Glutamatergic neuron (in vitro differentiated cells): ENCODE measurements at regions not wholly inside any gene's neighbourhood (a gene's known extent, or its start where the extent isn't known, plus 50 kb on each side); places are given as distances from the start of the nearest gene placed in this dataset.

Experiments
- DNase-seq: peaks from one replicate; pipeline ENCODE4 v3.0.0; 2022
- H3K27ac Mint-ChIP-seq: one replicate; pipeline ENCODE4 v1.8.0; 2020; ENCODE audit warnings: mild to moderate bottlenecking, mixed read lengths, inconsistent platforms; ENCODE audit not compliant: unreplicated experiment
- H3K27me3 Mint-ChIP-seq: one replicate; pipeline ENCODE4 v1.8.0; 2020; ENCODE audit warnings: mild to moderate bottlenecking, moderate library complexity, mixed read lengths, inconsistent platforms; ENCODE audit not compliant: unreplicated experiment
- H3K36me3 Mint-ChIP-seq: one replicate; pipeline ENCODE4 v1.8.0; 2020; ENCODE audit warnings: mild to moderate bottlenecking, mixed read lengths, inconsistent platforms; ENCODE audit not compliant: unreplicated experiment
- H3K4me1 Mint-ChIP-seq: one replicate; pipeline ENCODE4 v1.8.0; 2020; ENCODE audit warnings: mild to moderate bottlenecking, low read depth, mixed read lengths, inconsistent platforms; ENCODE audit not compliant: unreplicated experiment
- H3K4me3 Mint-ChIP-seq: one replicate; pipeline ENCODE4 v1.8.0; 2020; ENCODE audit warnings: mild to moderate bottlenecking, mixed read lengths, inconsistent platforms; ENCODE audit not compliant: unreplicated experiment
- H3K9me3 Mint-ChIP-seq: one replicate; pipeline ENCODE4 v1.8.0; 2020; ENCODE audit warnings: mild to moderate bottlenecking, moderate library complexity, mixed read lengths, inconsistent platforms; ENCODE audit not compliant: unreplicated experiment
- CTCF ChIP-seq: fragments of 200-600 bp; sonication (generic); IDR thresholded peaks from one replicate; pipeline ENCODE4 v1.5.0; 2021; ENCODE audit not compliant: partially characterized antibody, unreplicated experiment

- no peak overlapping the region for H3K27ac Mint-ChIP-seq
- H3K27me3 Mint-ChIP-seq = no peaks in the 10 kb centered on the region
- DNase-seq = no peak
- no peak for TF ChIP-seq CTCF
- no peaks in the 10 kb centered on the region for H3K9me3 Mint-ChIP-seq
- peaks cover 7% of the 10 kb centered on the region for H3K4me1 Mint-ChIP-seq
- no peak overlapping the region for H3K4me3 Mint-ChIP-seq
- no peaks in the 10 kb centered on the region for H3K36me3 Mint-ChIP-seq
Observed at GRCh38 chr5:110338341-110339083, 388.0 kb downstream of the TMEM232 start.

- TF ChIP-seq CTCF = no peak
- no peak overlapping the region for H3K4me3 Mint-ChIP-seq
- no peaks in the 10 kb centered on the region for H3K36me3 Mint-ChIP-seq
- H3K9me3 Mint-ChIP-seq = no peaks in the 10 kb centered on the region
- DNase-seq = no peak
- H3K27me3 Mint-ChIP-seq = no peaks in the 10 kb centered on the region
- H3K4me1 Mint-ChIP-seq = peaks cover 7% of the 10 kb centered on the region
- no peak overlapping the region for H3K27ac Mint-ChIP-seq
Observed at GRCh38 chr5:110339399-110339798, 387.1 kb downstream of the TMEM232 start.

GRCh38 chr5:110341836-110342235 is 384.6 kb downstream of the TMEM232 start:
- no peak overlapping the region for H3K27ac Mint-ChIP-seq
- H3K9me3 Mint-ChIP-seq = no peaks in the 10 kb centered on the region
- H3K4me1 Mint-ChIP-seq = peaks cover 7% of the 10 kb centered on the region
- no peak for TF ChIP-seq CTCF
- H3K27me3 Mint-ChIP-seq = no peaks in the 10 kb centered on the region
- H3K36me3 Mint-ChIP-seq = no peaks in the 10 kb centered on the region
- no peak overlapping the region for H3K4me3 Mint-ChIP-seq
- peak; percentile 17 for DNase-seq

- H3K27ac Mint-ChIP-seq = no peak overlapping the region
- H3K4me3 Mint-ChIP-seq = no peak overlapping the region
- DNase-seq = peak; percentile 14
- no peaks in the 10 kb centered on the region for H3K9me3 Mint-ChIP-seq
- no peaks in the 10 kb centered on the region for H3K27me3 Mint-ChIP-seq
- no peak for TF ChIP-seq CTCF
- H3K4me1 Mint-ChIP-seq = peaks cover 7% of the 10 kb centered on the region
- no peaks in the 10 kb centered on the region for H3K36me3 Mint-ChIP-seq
Observed at GRCh38 chr5:110342683-110343082, 383.8 kb downstream of the TMEM232 start.

GRCh38 chr5:110343616-110344015 is 382.9 kb downstream of the TMEM232 start:
- TF ChIP-seq CTCF = no peak
- H3K4me3 Mint-ChIP-seq = no peak overlapping the region
- no peaks in the 10 kb centered on the region for H3K27me3 Mint-ChIP-seq
- H3K27ac Mint-ChIP-seq = no peak overlapping the region
- no peak for DNase-seq
- peaks cover 7% of the 10 kb centered on the region for H3K4me1 Mint-ChIP-seq
- no peaks in the 10 kb centered on the region for H3K9me3 Mint-ChIP-seq
- H3K36me3 Mint-ChIP-seq = no peaks in the 10 kb centered on the region
